HG03139 (cell line): ENCODE measurements at regions not wholly inside any gene's neighbourhood (a gene's known extent, or its start where the extent isn't known, plus 50 kb on each side); places are given as distances from the start of the nearest gene placed in this dataset.
"Not testable (repeated sequence)": the region's sequence is repeated elsewhere in the genome, so short reads cannot be mapped to it uniquely, and the experiment has no call there.

ENCODE experiments used
- ATAC-seq: cut with Tn5 transposase; IDR thresholded peaks from one replicate; pipeline ENCODE4 v1.9.1; 2021; ENCODE audit not compliant: unreplicated experiment

DNA sequence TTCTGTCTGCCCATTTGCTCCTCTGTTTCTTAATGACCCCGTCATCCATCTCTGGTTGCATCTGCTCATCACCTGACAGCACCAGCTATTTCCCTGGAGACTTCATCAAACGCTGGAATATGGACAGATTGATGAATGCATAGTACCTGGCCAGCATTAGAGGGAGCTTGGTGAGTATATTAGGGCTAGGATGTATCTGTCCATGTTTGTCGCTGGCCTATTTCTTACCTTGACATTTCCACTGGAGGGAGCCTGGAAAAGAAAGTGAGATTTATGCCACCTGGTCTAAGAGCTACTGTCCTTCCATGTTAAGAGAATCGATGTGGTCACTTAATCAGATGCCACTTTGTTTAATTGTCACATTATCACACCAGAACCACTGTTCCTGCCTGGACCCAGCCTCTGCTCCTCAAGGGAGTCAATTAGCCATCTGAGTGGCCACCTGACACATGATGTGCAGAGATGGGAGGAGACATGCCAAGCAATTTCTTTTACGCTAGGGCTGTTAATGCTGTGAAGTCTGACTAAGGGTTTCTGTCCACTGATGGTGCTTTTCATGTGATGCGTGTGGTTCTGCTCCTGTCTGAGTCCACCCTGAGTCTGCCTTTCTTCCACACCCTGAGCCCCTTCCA lies 75.3 kb upstream of the SFSWAP start:
- no peak for ATAC-seq

GRCh38 chr12:131636266-131636665 lies 74.6 kb upstream of the SFSWAP start:
- no peak for ATAC-seq

DNA sequence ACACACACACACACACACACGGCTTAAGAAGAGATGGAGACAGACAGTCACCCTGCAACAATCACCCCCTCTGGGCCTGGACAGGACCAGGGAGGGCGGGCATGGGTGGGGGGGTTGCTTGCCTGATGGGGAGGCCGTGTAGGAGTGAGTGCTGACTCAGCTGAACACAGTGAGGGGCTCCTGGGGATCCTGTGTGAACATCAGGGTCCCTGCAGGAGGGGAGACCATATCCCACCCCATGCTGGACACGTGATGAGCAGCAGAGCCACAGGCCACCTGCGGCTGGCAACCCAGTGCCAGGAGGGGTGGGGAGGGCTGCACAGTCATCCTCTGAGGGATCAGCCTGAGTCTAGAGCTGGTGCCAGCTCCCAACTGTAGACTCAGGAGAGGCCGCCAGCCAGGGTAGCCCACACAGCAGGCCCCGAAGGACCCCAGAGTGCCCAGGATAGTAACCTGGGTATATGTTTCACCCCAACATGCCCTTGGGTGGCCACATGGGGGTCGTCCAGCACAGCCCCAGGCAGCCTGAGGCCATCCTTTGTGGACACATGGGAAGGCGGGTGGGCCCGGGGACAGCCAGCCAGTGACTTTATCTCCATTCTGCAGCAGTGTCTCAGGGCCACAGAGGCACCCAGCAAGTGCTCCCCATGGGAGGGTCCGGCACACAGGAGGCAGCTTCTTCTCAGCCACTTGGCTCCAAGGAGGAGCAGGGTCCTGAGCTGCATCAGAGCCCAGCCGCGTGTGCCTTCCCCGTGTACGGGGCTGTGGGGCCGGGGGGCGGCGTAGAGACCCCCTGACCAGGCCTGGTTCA lies 73.7 kb upstream of the SFSWAP start:
- ATAC-seq = no peak

DNA sequence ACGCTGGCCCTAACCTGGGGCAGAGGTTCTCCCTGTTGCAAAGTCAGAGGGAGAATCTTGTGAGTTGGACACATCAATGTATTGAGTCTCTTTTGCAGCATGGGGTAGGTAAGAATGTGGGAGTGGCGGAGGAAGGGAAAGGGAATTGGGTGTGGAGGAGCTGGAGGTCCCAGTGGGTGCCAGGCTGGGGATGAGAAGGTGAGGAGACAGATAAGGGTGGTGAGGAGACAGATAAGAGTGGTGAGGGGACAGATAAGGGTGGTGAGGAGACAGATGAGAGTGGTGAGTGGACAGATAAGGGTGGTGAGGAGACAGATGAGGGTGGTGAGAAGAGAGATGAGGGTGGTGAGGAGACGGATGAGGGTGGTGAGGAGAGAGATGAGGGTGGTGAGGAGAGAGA lies 72.9 kb upstream of the SFSWAP start:
- no peak for ATAC-seq

DNA sequence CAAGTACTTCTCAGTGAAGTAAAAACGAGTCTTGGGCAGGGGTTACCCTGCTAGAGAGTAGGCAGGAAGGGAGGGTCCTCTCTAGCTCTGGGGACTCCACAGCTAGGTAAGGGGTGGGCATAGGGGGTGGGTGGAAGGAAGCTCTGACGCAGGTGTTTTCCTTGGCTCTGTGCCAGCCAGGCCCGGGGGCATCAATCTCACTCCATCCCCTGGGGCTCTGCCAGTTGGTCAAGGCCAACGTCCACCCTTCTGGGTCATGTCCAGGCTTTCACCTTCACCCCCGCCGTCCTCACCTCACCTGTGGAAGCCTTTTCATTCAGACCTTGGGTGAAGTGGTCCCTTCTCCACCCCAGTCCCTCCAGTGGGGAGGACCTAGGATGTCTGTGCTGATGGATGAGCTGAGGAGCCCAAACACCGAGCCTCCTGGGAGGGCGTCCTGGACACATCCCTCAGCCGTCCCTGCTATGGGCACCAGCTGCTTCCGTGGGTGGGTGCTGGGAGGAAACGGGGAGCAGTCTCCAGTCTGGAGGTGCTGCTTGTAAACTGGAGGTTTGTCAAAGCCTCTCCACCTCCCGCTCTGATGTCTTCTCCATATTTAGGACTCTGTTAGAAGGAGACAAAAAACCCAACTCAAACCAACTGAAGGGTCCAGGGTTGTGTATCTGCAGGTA lies 71.5 kb upstream of the SFSWAP start:
- no peak for ATAC-seq

DNA sequence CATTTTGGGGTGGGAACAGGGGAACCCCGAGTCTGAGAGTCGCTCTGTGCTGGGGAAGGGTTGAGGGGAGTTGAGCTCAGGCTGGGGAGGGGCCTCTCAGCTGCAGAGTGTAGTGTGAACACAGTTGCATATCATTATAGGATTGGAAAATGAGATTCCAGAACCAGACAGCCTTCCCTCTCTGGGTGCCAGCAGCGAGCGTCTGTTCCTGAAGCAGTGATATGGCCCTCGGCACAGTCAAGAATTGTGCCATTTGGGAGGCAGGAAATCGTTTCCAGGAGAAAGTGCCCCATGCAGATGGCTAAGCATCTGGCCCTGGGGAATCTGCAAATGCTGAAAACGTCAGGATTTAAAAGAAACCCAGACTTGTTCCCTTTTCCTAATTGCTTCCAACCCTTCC lies 70.4 kb upstream of the SFSWAP start:
- no peak for ATAC-seq

- no peak for ATAC-seq
Observed at GRCh38 chr12:131641315-131641714, 69.6 kb upstream of the SFSWAP start.

DNA sequence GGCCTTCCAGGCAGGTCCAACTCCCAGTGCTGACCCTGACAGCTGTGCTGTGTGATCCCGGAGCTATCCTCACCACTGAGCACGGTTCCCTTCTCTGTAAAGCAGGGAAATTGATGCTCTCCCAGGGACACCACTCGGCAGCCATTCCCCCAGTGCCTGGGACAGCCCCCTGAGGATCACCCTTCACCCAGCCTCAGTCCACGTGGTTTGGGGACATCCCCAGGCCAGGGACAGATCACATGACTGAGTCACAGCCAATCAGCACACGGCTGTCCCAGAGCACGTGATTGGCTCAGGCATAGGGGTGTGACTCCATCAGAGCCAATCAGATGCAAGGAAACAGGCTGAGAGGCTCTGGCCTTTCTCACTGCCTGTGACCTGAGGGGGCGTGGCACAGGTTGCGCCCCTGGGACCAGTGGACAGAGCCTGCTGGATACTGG lies 68.8 kb upstream of the SFSWAP start:
- no peak for ATAC-seq

DNA sequence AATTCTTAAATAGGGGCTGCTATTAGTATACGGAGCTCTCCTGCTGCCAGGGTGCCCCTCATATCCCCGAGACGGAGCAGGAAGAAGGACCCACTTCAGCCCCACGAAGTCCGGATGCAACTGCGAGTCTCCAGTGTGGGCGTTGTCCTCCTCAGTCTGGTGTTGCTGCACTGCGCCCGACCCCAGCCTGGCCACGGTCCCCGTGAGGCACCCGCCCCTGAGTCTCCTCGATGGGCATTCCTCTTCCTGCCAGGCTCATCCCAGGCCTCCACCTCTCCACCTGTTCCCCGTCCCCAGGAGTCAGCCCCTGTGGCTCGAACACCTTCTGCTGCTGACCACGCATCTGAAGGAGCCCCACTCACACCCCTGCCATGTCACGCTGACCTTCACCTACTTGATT lies 68.1 kb upstream of the SFSWAP start:
- no peak for ATAC-seq

DNA sequence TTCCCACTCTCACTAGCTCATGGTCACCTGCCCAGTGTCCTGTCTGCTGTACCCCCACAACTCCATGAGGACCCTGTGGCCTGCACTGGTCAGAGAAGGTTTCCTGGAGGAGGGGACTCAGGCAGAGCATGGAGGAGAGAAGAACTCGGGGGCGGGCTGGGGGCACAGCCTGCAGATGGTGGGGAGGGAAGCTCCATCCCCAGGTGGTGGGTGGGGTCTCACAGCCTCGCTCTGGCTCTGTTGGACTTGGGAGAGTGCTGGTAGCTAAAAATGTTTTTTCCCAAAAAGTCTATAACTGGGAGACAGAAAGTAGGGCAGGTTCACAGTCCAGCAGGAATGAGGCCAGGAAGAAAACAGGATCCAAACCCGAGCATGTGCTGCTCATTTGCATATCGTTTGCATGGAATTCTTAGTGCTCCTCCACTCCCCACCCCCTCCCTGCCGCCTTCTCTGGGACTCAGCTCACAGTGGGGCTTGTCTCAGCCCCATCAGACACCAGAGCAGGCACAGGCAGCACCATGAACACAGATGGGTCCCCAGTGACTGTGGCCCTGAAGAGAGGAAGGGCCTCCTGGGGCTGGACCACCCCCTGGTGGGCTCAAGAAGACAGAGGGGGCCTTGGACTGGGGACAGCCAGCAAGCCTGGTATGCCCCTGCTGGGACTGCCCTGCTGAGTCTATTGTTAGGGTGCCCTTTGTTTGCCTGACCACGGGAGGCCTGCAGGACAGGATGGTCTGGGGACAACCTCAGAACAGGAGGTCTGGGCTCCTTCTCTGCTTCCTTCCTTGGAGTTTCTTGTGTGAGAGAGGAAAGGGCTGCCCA lies 67.0 kb upstream of the SFSWAP start:
- ATAC-seq = no peak

DNA sequence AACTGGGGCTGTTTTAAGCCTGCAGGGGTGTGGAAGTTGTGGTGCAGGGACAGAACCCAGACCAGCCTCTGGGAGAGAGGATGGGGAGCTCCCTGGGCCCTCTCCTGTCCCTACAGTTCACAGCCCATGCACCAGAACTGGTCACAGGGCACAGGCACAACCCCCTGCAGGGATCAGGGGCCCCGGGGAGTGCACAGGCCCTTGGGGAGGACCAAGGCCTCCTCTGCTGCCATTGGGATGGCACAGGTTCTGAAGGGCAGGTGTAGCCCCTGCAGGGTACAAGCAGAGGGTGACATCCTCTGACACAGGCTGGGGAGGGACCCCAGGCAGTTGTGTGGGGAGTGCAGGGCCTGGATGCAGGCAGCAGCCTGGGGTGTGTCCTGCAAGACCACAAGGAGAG lies 66.4 kb upstream of the SFSWAP start:
- no peak for ATAC-seq

- ATAC-seq = not testable (repeated sequence)
Observed at GRCh38 chr12:131644917-131645316, 66.0 kb upstream of the SFSWAP start.

- ATAC-seq = not testable (repeated sequence)
Observed at GRCh38 chr12:131645557-131645956, 65.3 kb upstream of the SFSWAP start.

DNA sequence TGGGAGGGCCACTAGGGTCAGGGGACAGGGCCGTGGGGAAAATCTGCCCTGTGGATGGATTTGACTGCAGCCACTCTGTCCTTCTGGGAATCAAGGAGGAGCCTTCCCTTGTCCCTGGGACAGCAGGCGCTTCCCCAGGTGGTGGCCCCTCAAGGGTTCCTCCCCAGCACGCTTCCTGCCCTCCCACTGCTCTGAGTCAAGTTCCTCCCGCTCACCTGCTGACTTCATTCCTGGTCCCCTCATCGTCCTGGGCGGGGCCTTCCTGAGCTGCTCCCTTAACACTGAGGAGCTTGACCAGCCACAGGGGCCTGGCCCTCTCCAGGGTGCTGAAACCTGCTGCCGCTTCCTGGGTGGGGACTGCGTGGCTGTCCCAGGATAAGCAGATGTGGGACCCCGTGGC lies 64.4 kb upstream of the SFSWAP start:
- ATAC-seq = not testable (repeated sequence)

DNA sequence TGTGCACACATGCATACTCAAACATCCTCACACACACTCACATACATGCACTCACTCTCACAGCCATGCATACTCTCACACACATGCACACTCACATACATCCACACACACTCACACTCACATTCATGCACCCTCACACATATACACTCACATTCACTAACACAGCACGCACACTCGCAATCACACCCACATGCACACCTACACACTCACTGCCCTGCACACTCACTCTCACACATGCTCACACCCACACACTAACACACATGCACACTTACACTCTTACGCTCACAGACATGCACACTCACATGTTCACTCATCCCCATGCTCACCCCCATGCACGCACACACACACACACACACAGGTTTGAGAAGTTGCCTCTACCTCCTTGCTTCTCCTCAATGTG lies 63.2 kb upstream of the SFSWAP start:
- ATAC-seq = no peak

DNA sequence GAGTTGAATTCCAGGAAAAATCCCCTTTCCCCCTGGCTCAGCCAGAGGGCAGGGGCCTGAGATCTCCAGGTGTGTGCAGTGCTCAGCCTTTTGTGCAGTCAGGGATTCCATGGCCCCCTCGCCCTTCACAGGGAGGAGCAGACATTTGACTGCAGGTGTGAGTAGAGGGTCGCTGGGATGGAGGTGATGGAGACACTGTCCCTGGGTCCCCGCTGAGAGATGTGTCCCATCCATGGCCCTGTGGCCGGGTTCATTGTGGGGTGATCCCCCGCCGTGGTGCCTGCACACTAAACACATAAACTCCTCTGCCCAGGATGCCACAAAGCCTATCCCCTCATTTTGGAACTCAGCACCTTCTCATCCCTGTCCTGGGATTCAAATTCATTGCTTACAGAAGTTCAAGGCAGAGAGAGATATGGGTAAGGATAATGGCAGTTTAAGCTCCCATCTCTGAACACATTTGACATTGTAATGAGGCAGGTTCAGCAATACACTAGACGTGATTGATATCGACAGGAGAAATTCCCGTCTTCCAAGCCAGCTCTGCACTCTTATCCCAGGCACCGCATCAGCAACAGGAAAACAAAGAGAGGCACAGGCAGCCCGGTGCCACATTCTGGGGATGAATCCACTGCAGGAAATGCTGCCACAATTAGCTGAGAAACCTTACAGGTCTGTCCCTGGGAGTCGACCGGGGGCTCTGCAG lies 55.3 kb upstream of the SFSWAP start:
- ATAC-seq = not testable (repeated sequence)

DNA sequence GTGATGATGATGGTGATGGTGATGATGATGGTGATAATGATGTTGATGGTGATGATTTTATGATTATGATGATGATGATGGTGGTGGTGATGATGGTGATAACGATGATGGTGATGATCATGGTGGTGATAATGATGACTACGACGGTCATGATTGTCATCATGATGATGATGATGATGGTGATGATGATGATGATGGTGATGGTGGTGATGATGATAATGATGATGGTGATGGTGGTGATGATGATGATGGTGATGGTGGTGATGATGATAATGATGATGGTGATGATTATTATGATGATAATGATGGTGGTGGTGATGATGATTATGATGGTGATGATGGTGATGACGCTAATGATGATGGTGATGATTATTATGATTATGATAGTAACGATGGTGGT lies 54.1 kb upstream of the SFSWAP start:
- not testable (repeated sequence) for ATAC-seq

GRCh38 chr12:131658605-131659004 lies 52.3 kb upstream of the SFSWAP start:
- ATAC-seq = not testable (repeated sequence)

DNA sequence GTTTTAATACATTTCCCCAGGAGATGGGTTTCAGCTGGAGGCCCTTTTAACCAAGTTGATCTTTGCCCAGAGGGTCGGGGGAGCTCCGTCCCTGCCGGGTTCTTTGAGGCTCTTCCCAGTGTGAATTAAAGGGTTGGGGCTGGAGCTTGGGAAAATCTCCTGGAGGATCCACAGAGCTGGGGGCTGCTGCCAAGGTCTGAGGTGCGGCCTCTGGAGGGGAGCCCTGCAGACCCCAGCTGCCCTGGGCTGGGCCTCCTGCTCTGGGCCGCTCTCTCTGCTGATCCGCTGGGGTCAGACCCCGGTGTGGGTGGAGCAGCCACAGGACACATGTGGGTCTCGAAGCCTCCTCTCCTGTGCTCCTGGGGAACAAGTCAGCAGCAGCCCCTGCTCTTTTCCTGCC lies 51.4 kb upstream of the SFSWAP start:
- ATAC-seq = not testable (repeated sequence)

DNA sequence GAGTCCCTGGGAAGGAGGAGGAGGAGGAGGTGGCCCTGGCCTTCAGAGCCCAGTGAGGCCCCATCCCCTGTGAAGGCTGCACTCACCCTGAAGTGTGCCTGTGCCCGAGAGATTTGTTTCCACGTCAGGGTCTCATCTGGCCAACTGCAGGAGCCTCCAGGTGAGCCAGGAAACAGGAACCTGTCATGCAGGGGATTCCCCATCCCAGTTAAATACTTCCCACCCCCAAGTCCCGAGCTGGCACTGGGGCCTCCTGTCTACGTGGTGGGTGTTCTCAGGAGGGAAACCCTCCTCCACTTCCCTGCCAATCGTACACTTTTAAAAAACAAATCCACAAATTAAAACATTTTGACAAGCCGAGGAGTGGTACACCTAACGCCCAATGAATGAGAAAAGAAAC lies 50.9 kb upstream of the SFSWAP start:
- not testable (repeated sequence) for ATAC-seq

GRCh38 chr12:131660401-131660800 lies 50.5 kb upstream of the SFSWAP start:
- not testable (repeated sequence) for ATAC-seq
